ENCODE measurements at regions not wholly inside any gene's neighbourhood (a gene's known extent, or its start where the extent isn't known, plus 50 kb on each side); places are given as distances from the start of the nearest gene placed in this dataset.

DNA sequence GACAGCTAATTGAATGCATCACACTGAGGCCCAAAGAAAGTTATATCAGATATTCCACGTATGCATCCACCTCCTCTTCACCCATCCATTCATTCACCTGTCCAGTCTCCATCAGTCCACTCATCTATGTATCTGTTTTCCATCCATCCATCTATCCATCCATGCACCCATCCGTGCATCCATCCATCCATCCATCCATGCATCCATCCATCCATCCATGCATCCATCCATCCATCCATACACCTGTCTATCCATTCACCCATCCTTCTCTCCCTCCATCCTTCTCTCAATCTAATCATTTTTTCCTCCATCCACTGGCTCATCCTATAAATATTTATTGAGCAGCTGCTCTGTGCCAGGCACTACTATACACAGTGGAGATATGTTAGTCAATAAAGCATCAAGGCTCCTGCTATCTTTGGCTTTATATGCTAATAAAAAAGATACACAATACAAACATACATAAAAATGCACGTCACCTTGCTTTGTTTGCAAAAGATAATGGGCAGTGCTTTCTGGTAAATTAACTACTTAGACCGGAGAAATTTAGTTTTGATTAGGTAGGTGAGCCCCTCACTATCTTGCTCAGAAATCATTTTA lies 442.0 kb upstream of the KLF6 start:
- TF ChIP-seq, protein P1, sequence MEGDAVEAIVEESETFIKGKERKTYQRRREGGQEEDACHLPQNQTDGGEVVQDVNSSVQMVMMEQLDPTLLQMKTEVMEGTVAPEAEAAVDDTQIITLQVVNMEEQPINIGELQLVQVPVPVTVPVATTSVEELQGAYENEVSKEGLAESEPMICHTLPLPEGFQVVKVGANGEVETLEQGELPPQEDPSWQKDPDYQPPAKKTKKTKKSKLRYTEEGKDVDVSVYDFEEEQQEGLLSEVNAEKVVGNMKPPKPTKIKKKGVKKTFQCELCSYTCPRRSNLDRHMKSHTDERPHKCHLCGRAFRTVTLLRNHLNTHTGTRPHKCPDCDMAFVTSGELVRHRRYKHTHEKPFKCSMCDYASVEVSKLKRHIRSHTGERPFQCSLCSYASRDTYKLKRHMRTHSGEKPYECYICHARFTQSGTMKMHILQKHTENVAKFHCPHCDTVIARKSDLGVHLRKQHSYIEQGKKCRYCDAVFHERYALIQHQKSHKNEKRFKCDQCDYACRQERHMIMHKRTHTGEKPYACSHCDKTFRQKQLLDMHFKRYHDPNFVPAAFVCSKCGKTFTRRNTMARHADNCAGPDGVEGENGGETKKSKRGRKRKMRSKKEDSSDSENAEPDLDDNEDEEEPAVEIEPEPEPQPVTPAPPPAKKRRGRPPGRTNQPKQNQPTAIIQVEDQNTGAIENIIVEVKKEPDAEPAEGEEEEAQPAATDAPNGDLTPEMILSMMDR (IDR thresholded peaks at IDR 0.05), result no peak
- TF ChIP-seq POLR2A (IDR thresholded peaks at IDR 0.05), result no peak

Measured in thyroid gland (tissue), 4 donors.